Activated CD8-positive, alpha-beta T cell treated with anti-CD3 and anti-CD28 coated beads for 36 hours (primary cell): ENCODE measurements at regions not wholly inside any gene's neighbourhood (a gene's known extent, or its start where the extent isn't known, plus 50 kb on each side); places are given as distances from the start of the nearest gene placed in this dataset.

Source experiments
- ATAC-seq: fragments of 200-7000 bp; cut with Tn5 transposase; one replicate; pipeline ENCODE4 v1.10.0; 2021; ENCODE audit warnings: mild to moderate bottlenecking, moderate library complexity
- CTCF ChIA-PET: fragments of 350-600 bp; sonication (Branson Sonifier 250); formaldehyde crosslinking; loops from one replicate; lab custom pipeline; 2021; ENCODE audit warnings: antibody characterized with exemption; lab: Charles Lee
- POLR2A ChIA-PET: fragments of 350-600 bp; sonication (Branson Sonifier 250); formaldehyde crosslinking; loops from one replicate; lab custom pipeline; 2021; ENCODE audit warnings: antibody characterized with exemption; lab: Charles Lee
- DNase-seq: peaks from one replicate; pipeline ENCODE4 v3.0.0-alpha.2; 2020
- H3K27ac Mint-ChIP-seq: one replicate; pipeline ENCODE4 v1.8.0; 2021; ENCODE audit warnings: mild to moderate bottlenecking, mixed read lengths
- H3K27me3 Mint-ChIP-seq: one replicate; pipeline ENCODE4 v1.8.0; 2021; ENCODE audit warnings: mixed read lengths
- H3K36me3 Mint-ChIP-seq: one replicate; pipeline ENCODE4 v1.8.0; 2021; ENCODE audit warnings: low read depth, mixed read lengths
- H3K4me1 Mint-ChIP-seq: one replicate; pipeline ENCODE4 v1.8.0; 2021; ENCODE audit warnings: low read depth, mixed read lengths
- H3K4me3 Mint-ChIP-seq: one replicate; pipeline ENCODE4 v1.8.0; 2021; ENCODE audit warnings: mild to moderate bottlenecking, moderate library complexity, mixed read lengths
- H3K9me3 Mint-ChIP-seq: one replicate; pipeline ENCODE4 v1.8.0; 2021; ENCODE audit warnings: mixed read lengths
- CTCF ChIP-seq: fragments of 200-600 bp; IDR thresholded peaks from one replicate; pipeline ENCODE4 v1.8.0; 2022; ENCODE audit warnings: antibody characterized with exemption, mild to moderate bottlenecking
- intact Hi-C: fragments of 100-400 bp; cut with micrococcal nuclease; formaldehyde crosslinking; loops from one replicate; pipeline ENCODE4 v1.10.0; 2022

- Mint-ChIP-seq H3K27ac (no peak overlapping the region), H3K4me3 (no peak overlapping the region), H3K27me3 (no peaks in the 10 kb centered on the region), H3K9me3 (no peaks in the 10 kb centered on the region), H3K4me1 (no peaks in the 10 kb centered on the region), H3K36me3 (no peaks in the 10 kb centered on the region)
- ChIA-PET POLR2A (no interaction called here), CTCF (no interaction called here)
- no peak for DNase-seq
- TF ChIP-seq CTCF = no peak
- intact Hi-C loops = no loop called here
- ATAC-seq = no peak
Measured at GRCh38 chr18:66769375-66769774, 165.5 kb upstream of the CDH19 start.

- Mint-ChIP-seq H3K4me1 (no peaks in the 10 kb centered on the region), H3K9me3 (no peaks in the 10 kb centered on the region), H3K27me3 (no peaks in the 10 kb centered on the region), H3K4me3 (no peak overlapping the region), H3K36me3 (no peaks in the 10 kb centered on the region), H3K27ac (no peak overlapping the region)
- no peak for DNase-seq
- POLR2A ChIA-PET = no interaction called here
- CTCF ChIA-PET = no interaction called here
- TF ChIP-seq CTCF = no peak
- no peak for ATAC-seq
- intact Hi-C loops = no loop called here
Measured at GRCh38 chr18:66764230-66764629, 160.3 kb upstream of the CDH19 start.

GRCh38 chr18:66761166-66761565 is 157.3 kb upstream of the CDH19 start:
- H3K36me3 Mint-ChIP-seq = no peaks in the 10 kb centered on the region
- TF ChIP-seq CTCF = no peak

GRCh38 chr18:66760559-66760958 is 156.7 kb upstream of the CDH19 start:
- H3K4me3 Mint-ChIP-seq = no peak overlapping the region
- no peak for TF ChIP-seq CTCF

More at GRCh38 chr18:66761166-66761565, 157.3 kb upstream of the CDH19 start:
- ChIA-PET POLR2A (no interaction called here), CTCF (no interaction called here)
- Mint-ChIP-seq H3K9me3 (no peaks in the 10 kb centered on the region), H3K27me3 (no peaks in the 10 kb centered on the region), H3K27ac (no peak overlapping the region), H3K4me1 (no peaks in the 10 kb centered on the region), H3K4me3 (no peak overlapping the region)
- intact Hi-C loops = no loop called here
- DNase-seq (no peak), ATAC-seq (no peak)

GRCh38 chr18:66759050-66759828 is 155.3 kb upstream of the CDH19 start:
- intact Hi-C loops = no loop called here
- Mint-ChIP-seq H3K9me3 (no peaks in the 10 kb centered on the region), H3K4me1 (no peaks in the 10 kb centered on the region), H3K27ac (no peak overlapping the region), H3K4me3 (no peak overlapping the region), H3K27me3 (no peaks in the 10 kb centered on the region), H3K36me3 (no peaks in the 10 kb centered on the region)
- no peak for DNase-seq
- TF ChIP-seq CTCF = no peak
- ATAC-seq = no peak
- POLR2A ChIA-PET = no interaction called here
- CTCF ChIA-PET = interaction anchor here (1.0 kb wide), 1 partner anchor 20 kb away, joined by 4 read pairs; no protein-coding TSS in a partner anchor

More at GRCh38 chr18:66760559-66760958, 156.7 kb upstream of the CDH19 start:
- no peaks in the 10 kb centered on the region for H3K27me3 Mint-ChIP-seq
- H3K36me3 Mint-ChIP-seq = no peaks in the 10 kb centered on the region
- no peak for ATAC-seq
- H3K4me1 Mint-ChIP-seq = no peaks in the 10 kb centered on the region
- no peak for DNase-seq
- no peak overlapping the region for H3K27ac Mint-ChIP-seq
- intact Hi-C loops = no loop called here
- CTCF ChIA-PET = no interaction called here
- POLR2A ChIA-PET = no interaction called here
- no peaks in the 10 kb centered on the region for H3K9me3 Mint-ChIP-seq
